Endothelial cell of umbilical vein (primary cell): ENCODE measurements at regions not wholly inside any gene's neighbourhood (a gene's known extent, or its start where the extent isn't known, plus 50 kb on each side); places are given as distances from the start of the nearest gene placed in this dataset.

ENCODE experiments used
- BruUV-seq: library from RNA; stranded (reverse); fragments of 400-500 nt; replicated peaks from 2 replicates; lab custom pipeline; 2021; lab: Mats Ljungman, UMichigan
- CTCF ChIA-PET: fragments of 300-600, 350-600 bp; sonication (Branson Sonifier 250); formaldehyde crosslinking; loops from one replicate; lab custom pipeline; 2021; ENCODE audit warnings: antibody characterized with exemption, inconsistent platforms; lab: Charles Lee
- POLR2A ChIA-PET: fragments of 300-600, 350-600 bp; sonication (Branson Sonifier 250); formaldehyde crosslinking; loops from one replicate; lab custom pipeline; 2021; ENCODE audit warnings: antibody characterized with exemption, inconsistent platforms; lab: Charles Lee
- DNase-seq: peaks from one replicate; pipeline ENCODE4 v3.0.0-alpha.2; 2011; ENCODE audit warnings: low read depth, low spot score
- FAIRE-seq: peaks from 2 replicates; lab custom pipeline; 2011; peaks lifted over from hg19 to GRCh38; lab: Jason Lieb, UNC
- H2AFZ ChIP-seq: 2 replicates; pipeline ENCODE4 v1.6.0; 2012; ENCODE audit warnings: low read depth, low read length, control low read depth, inconsistent platforms
- H3K27ac ChIP-seq: 2 replicates; pipeline ENCODE4 v1.5.1; 2011; ENCODE audit warnings: low read depth, mild to moderate bottlenecking, control low read depth, low read length, moderate library complexity; ENCODE audit not compliant: insufficient read depth
- H3K27me3 ChIP-seq, 2 experiments: 2 replicates each; pipeline versions ENCODE4 v1.6.0 to v1.6.1; 2011; ENCODE audit warnings: low read length in 2 of 2, mixed read lengths in 1 of 2; ENCODE audit not compliant: control insufficient read depth in 2 of 2, insufficient read depth in 2 of 2
- H3K36me3 ChIP-seq, 2 experiments: 2 replicates in 1 of 2; 3 replicates in 1 of 2; pipeline ENCODE4 v1.5.1; 2011; ENCODE audit warnings: low read length in 2 of 2, mild to moderate bottlenecking in 1 of 2, moderate library complexity in 1 of 2; ENCODE audit not compliant: control insufficient read depth in 2 of 2, insufficient read depth in 2 of 2; ENCODE audit errors: extremely low read depth in 1 of 2
- H3K4me1 ChIP-seq: 3 replicates; pipeline ENCODE4 v1.5.1; 2011; ENCODE audit warnings: mild to moderate bottlenecking, low read length; ENCODE audit not compliant: control insufficient read depth, insufficient read depth; ENCODE audit errors: extremely low read depth
- H3K4me2 ChIP-seq: 2 replicates; pipeline ENCODE4 v1.6.1; 2011; ENCODE audit warnings: low read length, control low read depth, mixed read lengths; ENCODE audit not compliant: insufficient read depth
- H3K4me3 ChIP-seq, 3 experiments: fragments of 200-600 bp in 1 of 3; sonication (generic), shearing (Covaris generic) in 1 of 3; replicated peaks in 1 of 3; 2 replicates each; pipeline ENCODE4 v1.5.1; 2011 to 2016; ENCODE audit warnings: control low read depth in 3 of 3, low read length in 3 of 3, mild to moderate bottlenecking in 2 of 3, inconsistent platforms in 1 of 3, low read depth in 1 of 3, moderate library complexity in 1 of 3; ENCODE audit not compliant: insufficient read depth in 1 of 3
- H3K79me2 ChIP-seq: 2 replicates; pipeline ENCODE4 v1.6.0; 2012; ENCODE audit warnings: low read length, inconsistent platforms; ENCODE audit not compliant: control insufficient read depth, insufficient read depth
- H3K9ac ChIP-seq: replicated peaks from 2 replicates; pipeline ENCODE3; 2011; ENCODE audit warnings: low read length, control low read depth; ENCODE audit not compliant: insufficient read depth; ENCODE audit errors: extremely low read depth
- H3K9me1 ChIP-seq: replicated peaks from 3 replicates; pipeline ENCODE4 v1.6.0; 2011; ENCODE audit warnings: mild to moderate bottlenecking, low read length; ENCODE audit not compliant: control insufficient read depth, insufficient read depth; ENCODE audit errors: extremely low read depth
- H3K9me3 ChIP-seq: replicated peaks from 2 replicates; pipeline ENCODE4 v1.5.1; 2012; ENCODE audit warnings: low read length, inconsistent platforms; ENCODE audit not compliant: control insufficient read depth, insufficient read depth
- H4K20me1 ChIP-seq: replicated peaks from 2 replicates; pipeline ENCODE3; 2011; ENCODE audit warnings: mild to moderate bottlenecking, low read length; ENCODE audit not compliant: control insufficient read depth, insufficient read depth; ENCODE audit errors: extremely low read depth
- EZH2 ChIP-seq: IDR thresholded peaks from 2 replicates; pipeline ENCODE4 v1.6.1; 2012; ENCODE audit warnings: borderline replicate concordance, low read depth, mild to moderate bottlenecking, moderate library complexity, low read length, inconsistent platforms; ENCODE audit not compliant: severe bottlenecking
- FOS ChIP-seq: IDR thresholded peaks from 2 replicates; pipeline ENCODE4 v1.6.1; 2011; ENCODE audit warnings: mild to moderate bottlenecking, low read length, moderate library complexity, borderline replicate concordance; ENCODE audit not compliant: insufficient read depth
- GATA2 ChIP-seq: IDR thresholded peaks from 2 replicates; pipeline ENCODE4 v1.7.0; 2011; ENCODE audit warnings: low read depth, mild to moderate bottlenecking, moderate library complexity, mixed read lengths, low read length; ENCODE audit not compliant: insufficient read length, insufficient read depth
- JUN ChIP-seq: IDR thresholded peaks from 2 replicates; pipeline ENCODE4 v1.6.1; 2011; ENCODE audit warnings: borderline replicate concordance, low read depth; ENCODE audit not compliant: insufficient read length, insufficient read depth
- MYC ChIP-seq: IDR thresholded peaks from one replicate; pipeline ENCODE4 v1.6.1; 2011; ENCODE audit warnings: mild to moderate bottlenecking, low read depth, low read length
- POLR2A ChIP-seq: IDR thresholded peaks from 2 replicates; pipeline ENCODE4 v1.6.1; 2012; ENCODE audit warnings: low read depth, mild to moderate bottlenecking, control low read depth, low read length
- POLR2AphosphoS5 ChIP-seq: IDR thresholded peaks from 2 replicates; pipeline ENCODE4 v1.6.1; 2012; ENCODE audit warnings: low read depth, mild to moderate bottlenecking, control low read depth, low read length, moderate library complexity; ENCODE audit not compliant: insufficient read depth
- dilution Hi-C: fragments of 300-500 bp; cut with MboI; formaldehyde crosslinking; loops from one replicate; pipeline ENCODE4 v1.15.0; 2019; ENCODE audit warnings: low sequenced_read_pairs; ENCODE audit not compliant: extremely low pct_ligation_motif_present
- intact Hi-C: fragments of 100-400 bp; cut with micrococcal nuclease; formaldehyde crosslinking; loops from one replicate; pipeline ENCODE4 v1.10.0; 2022
- TF ChIP-seq, protein P1 (sequence below), 2 donors: IDR thresholded peaks; 1 replicate in 1 of 2; 2 replicates in 1 of 2; pipeline ENCODE4 v1.5.1; 2011; ENCODE audit warnings: low read length in 2 of 2, mild to moderate bottlenecking in 2 of 2, moderate library complexity in 2 of 2, control low read depth in 1 of 2, inconsistent platforms in 1 of 2, low read depth in 1 of 2; ENCODE audit not compliant: insufficient read depth in 1 of 2; ENCODE audit errors: extremely low read depth in 1 of 2
- TF ChIP-seq, protein P2 (sequence below): IDR thresholded peaks from 2 replicates; pipeline ENCODE4 v1.6.1; 2011; ENCODE audit not compliant: insufficient read depth, insufficient read length

DNA sequence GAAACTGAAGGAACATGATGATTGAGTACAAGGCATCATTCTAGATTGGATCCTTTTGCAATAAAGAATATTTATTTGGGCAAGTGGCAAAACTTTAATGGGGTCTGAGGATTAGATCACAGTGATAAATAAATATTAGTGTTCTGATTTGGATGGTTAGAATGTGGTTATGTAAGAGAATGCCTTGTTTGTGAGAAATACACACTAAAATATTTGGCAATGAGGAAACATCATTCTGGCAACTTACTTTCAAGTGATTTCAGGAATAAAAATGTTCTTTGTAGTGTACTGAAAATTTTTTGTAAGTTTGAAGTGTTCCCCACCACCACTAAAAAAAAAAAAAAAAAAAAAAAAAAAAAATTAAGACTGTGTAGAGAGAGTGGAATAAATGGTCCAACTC, 185.1 kb upstream of the NEBL start:
- ChIA-PET POLR2A (no interaction called here), CTCF (no interaction called here)
- H3K27me3 ChIP-seq: peaks cover 5 to 8% of the 10 kb centered on the region in 2 experiments
- H3K27ac ChIP-seq: no peak overlapping the region
- H4K20me1 ChIP-seq: no peaks in the 10 kb centered on the region
- TF ChIP-seq, protein P1, sequence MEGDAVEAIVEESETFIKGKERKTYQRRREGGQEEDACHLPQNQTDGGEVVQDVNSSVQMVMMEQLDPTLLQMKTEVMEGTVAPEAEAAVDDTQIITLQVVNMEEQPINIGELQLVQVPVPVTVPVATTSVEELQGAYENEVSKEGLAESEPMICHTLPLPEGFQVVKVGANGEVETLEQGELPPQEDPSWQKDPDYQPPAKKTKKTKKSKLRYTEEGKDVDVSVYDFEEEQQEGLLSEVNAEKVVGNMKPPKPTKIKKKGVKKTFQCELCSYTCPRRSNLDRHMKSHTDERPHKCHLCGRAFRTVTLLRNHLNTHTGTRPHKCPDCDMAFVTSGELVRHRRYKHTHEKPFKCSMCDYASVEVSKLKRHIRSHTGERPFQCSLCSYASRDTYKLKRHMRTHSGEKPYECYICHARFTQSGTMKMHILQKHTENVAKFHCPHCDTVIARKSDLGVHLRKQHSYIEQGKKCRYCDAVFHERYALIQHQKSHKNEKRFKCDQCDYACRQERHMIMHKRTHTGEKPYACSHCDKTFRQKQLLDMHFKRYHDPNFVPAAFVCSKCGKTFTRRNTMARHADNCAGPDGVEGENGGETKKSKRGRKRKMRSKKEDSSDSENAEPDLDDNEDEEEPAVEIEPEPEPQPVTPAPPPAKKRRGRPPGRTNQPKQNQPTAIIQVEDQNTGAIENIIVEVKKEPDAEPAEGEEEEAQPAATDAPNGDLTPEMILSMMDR (IDR thresholded peaks at IDR 0.05; ENCODE audit: extremely low read depth in 1 of 2, insufficient read depth in 1 of 2, low read depth in 1 of 2, low read length in 2 of 2): no peak
- TF ChIP-seq EZH2 (no peak), POLR2AphosphoS5 (no peak), MYC (no peak), JUN (no peak), POLR2A (no peak), FOS (no peak), GATA2 (no peak)
- TF ChIP-seq, protein P2, sequence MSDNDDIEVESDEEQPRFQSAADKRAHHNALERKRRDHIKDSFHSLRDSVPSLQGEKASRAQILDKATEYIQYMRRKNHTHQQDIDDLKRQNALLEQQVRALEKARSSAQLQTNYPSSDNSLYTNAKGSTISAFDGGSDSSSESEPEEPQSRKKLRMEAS: no peak
- no peak overlapping the region for H2AFZ ChIP-seq
- no peak overlapping the region for H3K4me3 ChIP-seq
- dilution Hi-C loops: no loop called here
- BruUV-seq: no TSS peak
- no peaks in the 10 kb centered on the region for H3K79me2 ChIP-seq
- no peak overlapping the region for H3K4me2 ChIP-seq
- H3K4me1 ChIP-seq: no peaks in the 10 kb centered on the region
- DNase-seq: no peak
- H3K9ac ChIP-seq: no peak overlapping the region
- no peaks in the 10 kb centered on the region for H3K9me1 ChIP-seq
- FAIRE-seq: no peak
- intact Hi-C loops: no loop called here
- H3K9me3 ChIP-seq: no peaks in the 10 kb centered on the region
- no peaks in the 10 kb centered on the region for H3K36me3 ChIP-seq
